Femur (tissue), 1 donor: ENCODE measurements at regions not wholly inside any gene's neighbourhood (a gene's known extent, or its start where the extent isn't known, plus 50 kb on each side); places are given as distances from the start of the nearest gene placed in this dataset.

ENCODE experiments used
- DNase-seq: peaks from one replicate; pipeline ENCODE4 v3.0.0-alpha.2; 2017

- DNase-seq: no peak
These were observed 328.5 kb upstream of the FANCL start for GRCh38 chr2:58569475-58570185.

GRCh38 chr2:58568901-58569300, 327.8 kb upstream of the FANCL start:
- no peak for DNase-seq

GRCh38 chr2:58562276-58562675, 321.2 kb upstream of the FANCL start:
- no peak for DNase-seq

DNA sequence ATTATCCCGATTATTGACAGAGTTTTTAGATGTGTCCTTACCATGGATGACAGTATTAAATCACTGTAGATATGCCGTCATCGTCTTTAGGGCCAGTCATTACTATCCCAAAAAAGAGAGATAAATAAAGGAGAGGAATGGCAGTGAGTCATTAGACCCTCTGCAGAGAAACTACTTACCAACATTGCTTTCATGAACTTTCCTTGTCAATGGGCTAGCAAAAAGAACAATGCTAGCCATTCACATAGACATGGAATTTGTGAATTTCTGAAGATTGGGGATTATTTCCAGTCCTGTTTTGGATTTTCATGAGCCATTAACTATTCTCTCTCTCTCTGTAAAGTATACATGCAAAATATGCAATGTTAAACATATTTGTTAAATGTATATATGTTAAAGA, 319.4 kb upstream of the FANCL start:
- no peak for DNase-seq

DNA sequence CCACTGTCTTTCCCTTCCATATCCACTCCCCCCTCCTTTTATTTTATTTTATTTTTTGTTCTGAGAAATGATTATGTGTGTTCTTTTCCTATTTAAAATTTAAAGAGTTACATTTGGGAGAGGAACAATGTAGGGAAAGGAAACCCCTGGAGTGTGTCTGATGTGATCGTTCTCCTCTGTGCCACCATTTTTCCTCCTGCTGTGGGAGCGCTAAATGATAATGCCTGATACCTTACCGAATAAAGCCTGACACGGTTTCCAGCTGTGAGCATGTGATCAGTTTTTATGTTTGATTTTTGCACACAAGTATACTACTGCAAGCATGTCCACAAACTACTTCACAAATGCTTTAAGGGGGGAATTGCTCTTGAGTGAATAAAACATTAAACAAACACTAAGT, 317.8 kb upstream of the FANCL start:
- DNase-seq: no peak

- no peak for DNase-seq
These were observed 316.1 kb upstream of the FANCL start for GRCh38 chr2:58557176-58557575.

GRCh38 chr2:58553937-58554336, 312.8 kb upstream of the FANCL start:
- no peak for DNase-seq

DNA sequence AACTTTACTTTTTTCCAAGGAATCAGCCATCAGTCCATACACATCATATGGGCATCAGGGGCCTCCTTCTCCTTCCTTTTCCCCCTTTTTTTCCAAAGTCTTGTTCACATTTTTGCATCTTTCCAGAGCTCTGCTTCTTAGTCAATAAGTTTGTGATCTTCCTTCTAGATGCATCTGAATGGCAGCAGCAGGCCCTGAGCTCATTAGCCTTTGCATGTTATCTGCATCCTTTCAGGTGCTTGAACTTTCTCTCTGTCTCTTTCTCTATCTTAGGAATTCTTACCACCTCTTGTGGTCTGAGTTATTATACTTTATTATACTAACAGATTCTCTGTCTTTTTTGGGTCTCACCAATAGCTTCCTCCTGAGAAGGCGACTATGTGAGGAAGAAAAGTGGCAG, 312.4 kb upstream of the FANCL start:
- no peak for DNase-seq

DNA sequence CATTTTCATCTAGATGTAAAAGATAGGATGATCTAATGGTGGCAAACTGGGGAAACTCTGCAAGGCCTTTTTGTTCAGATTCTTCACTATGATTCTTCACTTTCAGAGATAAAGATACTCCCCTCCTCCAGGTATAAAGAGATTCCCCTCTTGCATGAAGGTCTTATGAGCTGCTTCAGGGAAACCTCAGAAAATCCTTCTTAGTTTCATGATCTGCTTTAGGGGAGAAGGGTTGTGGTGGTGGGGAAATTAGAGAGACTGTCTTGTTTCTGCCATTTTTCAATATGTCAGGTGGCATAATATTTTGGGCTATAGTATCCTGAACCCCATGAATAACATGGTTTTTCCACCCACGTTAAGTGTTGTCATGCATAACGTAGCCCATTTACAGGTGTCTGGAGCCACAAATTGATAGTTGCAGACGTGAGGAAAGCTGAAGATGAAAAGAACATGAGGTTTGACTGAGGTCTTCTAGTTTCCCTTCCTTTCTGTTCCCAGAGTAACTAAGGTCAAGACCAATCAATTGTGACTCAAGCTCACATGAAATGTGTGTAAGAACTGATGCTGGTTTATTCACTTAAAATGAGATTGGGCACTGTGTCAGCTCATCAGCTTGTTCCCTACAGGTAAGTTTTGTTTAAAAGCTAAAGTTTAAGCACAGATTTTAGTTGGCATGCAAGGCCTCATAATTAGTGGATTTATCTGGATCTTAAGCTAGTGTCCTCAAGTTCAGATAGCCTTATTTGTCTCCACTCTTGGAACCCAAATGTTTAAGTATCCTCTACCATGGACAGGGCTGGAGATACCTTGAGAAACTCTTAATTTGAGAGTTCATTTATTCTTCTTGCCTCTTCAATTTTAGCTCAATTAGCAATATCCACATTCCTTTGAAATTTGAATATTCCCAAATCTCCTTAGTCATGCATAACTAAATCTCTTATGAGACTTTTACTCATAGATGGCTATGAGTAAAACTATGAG, 304.5 kb upstream of the FANCL start:
- DNase-seq: no peak

DNA sequence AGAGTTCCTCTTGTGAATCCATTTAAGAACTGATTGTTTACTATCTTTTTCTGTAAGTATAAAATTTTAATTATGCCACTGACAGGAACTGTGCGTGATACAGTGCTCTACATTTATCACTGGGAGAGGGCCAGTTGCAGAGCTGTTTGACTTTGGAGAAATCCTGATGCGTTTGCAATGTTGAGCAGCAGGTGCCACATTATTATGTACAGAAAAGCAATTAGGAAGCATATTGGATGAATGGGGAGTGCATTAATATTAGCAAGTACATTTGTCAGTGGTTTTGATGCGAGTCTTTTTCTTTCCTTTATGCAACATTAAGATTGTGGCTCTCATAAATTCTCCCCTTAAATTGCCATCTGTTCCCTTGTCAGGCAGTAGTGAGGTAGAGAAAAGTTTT, 302.3 kb upstream of the FANCL start:
- DNase-seq: no peak

DNA sequence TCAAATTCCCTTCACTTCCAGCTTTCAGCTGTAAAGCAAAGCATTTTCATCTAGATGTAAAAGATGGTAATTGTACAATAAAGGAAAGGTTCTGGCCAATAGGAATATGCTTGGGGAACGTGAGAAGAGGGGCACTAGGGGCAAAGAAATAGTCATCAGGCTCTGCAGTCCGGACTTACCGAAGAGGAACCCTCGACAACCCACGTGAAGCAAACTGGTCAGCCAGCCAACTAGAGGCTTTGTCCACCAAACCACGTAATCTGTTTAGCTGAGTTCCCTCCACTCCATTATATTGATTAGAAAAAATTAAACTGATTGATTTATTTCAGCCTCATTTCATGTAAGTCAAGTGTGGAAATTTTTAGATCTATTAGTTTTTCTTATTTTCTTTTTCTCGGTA, 300.4 kb upstream of the FANCL start:
- DNase-seq: no peak

DNA sequence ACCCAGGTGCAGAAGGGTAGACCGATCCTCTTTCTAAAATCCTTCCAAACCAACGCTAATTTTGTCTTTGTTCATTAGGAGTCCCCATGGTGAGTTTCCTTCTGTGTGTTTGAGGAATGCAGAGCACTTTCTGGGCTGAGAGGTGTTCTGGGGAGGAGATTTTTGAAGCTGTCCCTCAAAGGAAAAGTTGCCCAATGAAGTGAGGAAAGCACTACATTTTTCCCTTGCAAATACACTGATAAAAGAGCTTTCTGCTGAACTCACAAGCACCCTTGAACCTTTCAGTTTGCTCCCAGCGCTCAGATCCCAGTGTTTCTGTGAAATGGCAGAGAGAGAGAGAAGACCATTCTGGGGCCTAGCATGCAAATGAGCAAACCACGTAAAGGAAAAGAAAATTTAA, 299.6 kb upstream of the FANCL start:
- no peak for DNase-seq

- DNase-seq: no peak
These were observed 298.8 kb upstream of the FANCL start for GRCh38 chr2:58539973-58540372.

GRCh38 chr2:58535990-58536389, 294.9 kb upstream of the FANCL start:
- peak; percentile 20 for DNase-seq

DNA sequence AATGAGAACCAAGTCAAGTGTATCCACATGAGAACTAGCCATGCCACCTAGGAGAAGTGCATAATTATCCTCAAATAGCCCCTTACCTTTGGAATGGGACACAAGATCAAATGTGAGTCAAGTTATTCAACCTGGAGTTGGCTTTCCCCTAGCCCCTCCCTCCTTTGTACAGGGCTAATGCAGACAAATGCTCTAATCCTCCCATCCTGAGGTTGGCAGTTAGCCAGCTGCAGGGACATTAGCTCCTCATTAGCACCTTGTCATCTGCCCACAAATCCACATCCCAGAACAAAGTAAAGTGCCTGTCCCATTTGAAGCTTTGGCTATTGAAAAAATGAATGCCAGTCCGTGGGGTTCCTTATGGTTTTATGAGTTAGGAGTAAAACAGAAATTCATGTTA, 294.1 kb upstream of the FANCL start:
- DNase-seq: no peak

GRCh38 chr2:58533376-58533775, 292.3 kb upstream of the FANCL start:
- DNase-seq: no peak

DNA sequence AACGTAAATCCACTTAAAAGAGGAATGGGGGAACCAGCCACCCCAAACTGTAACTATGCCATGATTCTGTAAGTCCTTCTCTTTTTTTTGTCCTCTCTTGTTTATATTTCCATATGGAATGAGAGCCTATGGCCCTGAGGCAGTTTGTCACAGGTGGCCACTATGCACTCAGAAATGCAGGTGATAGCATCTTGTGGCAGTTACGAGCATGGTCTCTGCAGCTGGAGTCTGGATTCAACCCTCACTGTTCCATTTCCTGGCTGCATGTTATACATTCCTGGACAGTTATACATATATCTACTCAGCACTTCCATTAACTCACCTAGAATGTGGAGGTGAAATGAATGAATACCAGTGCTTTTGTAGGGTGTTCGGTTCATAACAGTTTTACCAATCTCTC, 291.5 kb upstream of the FANCL start:
- no peak for DNase-seq

- DNase-seq: no peak
These were observed 286.5 kb upstream of the FANCL start for GRCh38 chr2:58527647-58528046.

DNA sequence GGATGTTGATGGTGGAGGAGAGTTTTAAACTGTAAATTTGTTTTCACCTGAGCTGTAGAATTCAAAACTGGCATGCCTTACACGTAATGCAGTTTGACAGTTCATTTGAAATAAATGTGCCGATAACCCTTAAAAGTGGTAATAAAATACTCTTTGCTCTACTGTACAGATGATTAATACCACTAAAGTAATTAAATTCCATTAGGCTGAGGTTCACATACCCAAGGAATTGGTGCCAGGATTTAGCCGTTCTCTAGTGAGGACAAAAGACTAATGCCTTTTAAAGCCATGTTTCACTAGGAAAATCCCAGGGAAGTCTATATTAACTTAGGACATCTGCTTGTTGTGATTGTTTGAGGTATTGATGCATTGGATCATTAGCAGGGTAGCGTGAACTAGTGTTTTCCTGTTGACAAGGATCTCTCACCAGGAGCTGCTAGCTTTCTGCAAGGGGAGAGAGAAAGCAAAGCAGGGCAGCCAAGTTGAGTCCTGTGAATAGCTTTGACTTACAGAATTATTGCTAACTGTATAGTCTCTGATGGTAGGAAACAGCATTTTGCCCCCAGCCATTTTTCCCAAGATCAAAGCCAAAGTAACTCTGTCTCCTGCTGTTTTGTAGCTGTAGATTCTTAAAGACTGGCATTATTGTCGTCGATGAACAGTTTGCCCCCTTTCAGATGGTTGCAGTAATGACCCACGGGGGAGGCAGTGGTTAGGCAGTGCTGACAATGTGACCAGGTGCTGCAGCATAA, 280.9 kb upstream of the FANCL start:
- no peak for DNase-seq

DNA sequence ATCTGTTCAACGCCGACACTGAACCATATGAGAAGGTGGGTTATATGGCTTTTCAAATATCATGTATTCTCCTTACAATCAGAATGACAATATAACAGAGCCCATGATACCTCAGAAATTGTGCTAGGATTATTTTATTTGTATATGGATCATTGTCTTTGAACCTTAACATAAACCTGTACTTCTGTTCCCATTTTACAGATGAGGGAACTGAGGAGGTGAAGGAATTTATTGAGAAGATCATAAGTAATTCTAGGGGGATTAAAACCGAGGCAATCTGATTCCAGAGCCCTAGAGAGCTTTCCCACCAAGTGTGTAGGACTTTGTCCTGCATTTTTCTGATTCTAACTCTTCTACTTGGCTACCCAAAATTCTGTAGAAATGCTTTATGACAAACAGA, 279.8 kb upstream of the FANCL start:
- DNase-seq: no peak

DNA sequence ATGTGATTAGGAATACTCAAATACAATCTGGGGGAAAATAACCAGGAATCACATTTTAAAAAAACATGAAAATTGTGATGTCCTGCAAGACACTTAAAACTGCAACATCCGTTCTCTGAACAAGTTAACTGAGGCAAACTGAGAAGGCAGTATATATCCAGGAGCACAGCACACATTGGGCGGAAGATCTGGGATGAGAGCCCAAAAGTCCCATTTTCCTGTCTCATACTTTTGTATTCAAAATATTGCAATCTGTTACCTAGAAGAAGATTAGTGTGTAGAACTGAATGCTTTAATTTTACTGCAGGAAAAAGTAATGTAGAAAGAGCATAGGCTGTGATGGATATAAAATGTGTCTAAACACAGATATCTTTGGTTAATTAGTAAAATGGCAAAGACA, 276.8 kb upstream of the FANCL start:
- no peak for DNase-seq

DNA sequence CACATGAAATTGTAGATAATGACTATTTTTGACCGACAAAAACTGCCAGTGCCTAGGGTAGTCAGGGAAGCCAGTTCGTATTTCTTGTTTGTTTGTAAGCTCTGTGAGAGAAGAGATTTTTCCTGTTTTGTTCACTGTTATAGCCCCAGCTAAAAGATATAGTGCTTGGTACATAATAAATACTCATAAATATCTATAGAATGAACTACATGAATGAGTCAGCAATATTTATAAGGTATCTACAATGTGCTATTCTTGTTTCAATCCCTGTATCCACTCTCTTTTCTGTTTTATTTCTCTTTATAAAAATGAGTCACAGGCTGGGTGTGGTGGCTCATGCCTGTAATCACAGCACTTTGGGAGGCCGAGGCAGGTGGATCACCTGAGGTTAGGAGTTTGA, 275.6 kb upstream of the FANCL start:
- DNase-seq: no peak

DNA sequence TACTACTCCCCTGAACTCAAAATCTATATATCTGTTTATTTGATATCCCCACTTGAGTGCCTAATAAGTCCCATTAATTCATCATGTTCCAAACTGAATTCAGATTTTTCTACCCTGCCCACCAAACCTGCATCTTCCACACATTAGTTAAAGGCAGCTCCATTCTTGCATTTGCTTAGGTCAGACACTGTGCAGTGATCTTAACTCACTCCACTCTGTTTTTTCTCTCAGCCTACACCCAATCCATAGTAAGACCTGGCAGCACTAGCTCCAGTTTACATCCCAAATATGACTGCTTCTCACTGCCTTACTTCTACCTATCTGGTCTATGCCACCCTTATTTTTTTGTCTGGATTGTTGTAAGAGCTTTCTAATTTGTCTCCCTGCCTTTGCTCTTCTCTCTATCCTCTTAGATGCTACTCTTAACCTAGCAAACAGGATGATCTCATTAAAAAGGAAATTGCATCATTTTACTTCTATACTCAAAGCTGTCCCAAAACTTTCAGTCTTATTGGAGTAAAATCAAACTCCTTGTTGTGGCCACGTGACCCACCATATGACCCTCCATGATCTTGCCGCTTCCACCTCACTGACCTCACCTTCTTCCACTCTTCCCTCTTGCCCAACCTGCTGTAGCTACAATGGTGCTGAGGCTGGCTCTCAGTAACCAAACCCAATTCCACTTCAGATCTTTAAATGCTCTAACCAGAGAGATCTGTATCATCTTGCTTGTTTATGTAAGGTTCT, 274.9 kb upstream of the FANCL start:
- no peak for DNase-seq
